ENCODE measurements at regions not wholly inside any gene's neighbourhood (a gene's known extent, or its start where the extent isn't known, plus 50 kb on each side); places are given as distances from the start of the nearest gene placed in this dataset.

DNA sequence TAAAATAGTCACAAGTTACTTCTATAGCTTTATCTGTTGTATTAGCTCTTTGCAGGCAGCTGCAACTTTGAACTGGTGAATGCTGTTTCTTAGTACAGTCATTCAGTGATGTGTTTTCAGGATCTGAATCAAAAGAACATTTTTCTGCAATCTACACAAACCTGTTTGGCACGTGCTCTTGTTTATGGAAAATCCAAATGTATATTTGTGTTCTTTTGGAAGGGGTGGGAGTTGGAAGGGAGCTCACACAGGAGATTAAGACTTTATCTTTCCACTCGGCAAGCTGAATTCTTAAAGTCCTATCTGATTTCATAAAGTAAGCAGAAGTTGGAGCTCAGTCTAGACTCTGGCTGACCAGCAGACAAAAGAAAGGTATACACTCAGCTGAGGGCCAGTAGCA lies 300.2 kb downstream of the MAP2K6 start:
- TF ChIP-seq, protein P1, sequence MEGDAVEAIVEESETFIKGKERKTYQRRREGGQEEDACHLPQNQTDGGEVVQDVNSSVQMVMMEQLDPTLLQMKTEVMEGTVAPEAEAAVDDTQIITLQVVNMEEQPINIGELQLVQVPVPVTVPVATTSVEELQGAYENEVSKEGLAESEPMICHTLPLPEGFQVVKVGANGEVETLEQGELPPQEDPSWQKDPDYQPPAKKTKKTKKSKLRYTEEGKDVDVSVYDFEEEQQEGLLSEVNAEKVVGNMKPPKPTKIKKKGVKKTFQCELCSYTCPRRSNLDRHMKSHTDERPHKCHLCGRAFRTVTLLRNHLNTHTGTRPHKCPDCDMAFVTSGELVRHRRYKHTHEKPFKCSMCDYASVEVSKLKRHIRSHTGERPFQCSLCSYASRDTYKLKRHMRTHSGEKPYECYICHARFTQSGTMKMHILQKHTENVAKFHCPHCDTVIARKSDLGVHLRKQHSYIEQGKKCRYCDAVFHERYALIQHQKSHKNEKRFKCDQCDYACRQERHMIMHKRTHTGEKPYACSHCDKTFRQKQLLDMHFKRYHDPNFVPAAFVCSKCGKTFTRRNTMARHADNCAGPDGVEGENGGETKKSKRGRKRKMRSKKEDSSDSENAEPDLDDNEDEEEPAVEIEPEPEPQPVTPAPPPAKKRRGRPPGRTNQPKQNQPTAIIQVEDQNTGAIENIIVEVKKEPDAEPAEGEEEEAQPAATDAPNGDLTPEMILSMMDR (IDR thresholded peaks at IDR 0.05), result no peak
- TF ChIP-seq POLR2AphosphoS5 (IDR thresholded peaks at IDR 0.05) (no peak), EP300 (IDR thresholded peaks at IDR 0.05) (no peak), POLR2A (IDR thresholded peaks at IDR 0.05) (no peak)

Data from upper lobe of left lung (tissue), 4 donors.